ENCODE measurements at regions not wholly inside any gene's neighbourhood (a gene's known extent, or its start where the extent isn't known, plus 50 kb on each side); places are given as distances from the start of the nearest gene placed in this dataset.

DNA sequence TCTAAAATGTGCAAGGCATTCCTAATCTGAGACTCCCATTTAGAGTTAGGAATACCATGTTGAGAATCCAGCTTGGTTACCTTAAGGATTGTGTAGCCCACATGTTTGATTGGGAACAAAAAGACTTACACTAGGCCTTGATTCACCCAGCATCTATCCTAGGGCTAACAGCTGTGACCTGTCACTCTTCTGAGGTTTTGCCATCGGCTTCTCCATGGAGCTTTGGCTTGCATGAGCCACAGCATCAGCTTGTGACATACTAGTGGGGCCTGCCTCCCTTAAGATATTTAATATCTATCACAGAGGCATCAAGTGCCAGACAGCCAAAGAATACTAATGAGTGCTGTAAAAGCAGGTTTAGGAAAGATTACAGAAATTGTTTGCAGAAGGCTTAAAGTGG, 241.3 kb upstream of the UBE2E3 start:
- no peak for DNase-seq (ENCODE audit: low read depth, low spot score)

DNA sequence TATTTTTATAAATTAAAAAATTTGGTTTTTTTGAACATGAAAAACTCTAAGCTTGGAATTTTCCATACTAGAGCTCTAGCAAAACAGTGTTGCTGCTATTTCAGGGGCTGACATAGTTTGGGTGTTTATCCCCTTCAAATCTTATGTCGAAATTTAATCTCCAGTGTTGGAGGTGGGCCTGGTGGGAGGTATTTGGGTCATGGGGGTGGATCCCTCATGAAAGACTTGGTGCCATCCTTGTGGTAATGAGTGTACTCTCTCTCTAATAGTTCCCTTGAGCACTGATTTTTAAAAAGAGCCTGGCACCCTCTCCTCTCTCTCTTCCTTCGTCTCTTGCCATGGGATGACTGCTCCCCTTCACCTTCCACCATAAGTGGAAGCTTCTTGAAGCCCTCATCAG, 244.6 kb upstream of the UBE2E3 start:
- DNase-seq (ENCODE audit: low read depth, low spot score) = no peak

DNA sequence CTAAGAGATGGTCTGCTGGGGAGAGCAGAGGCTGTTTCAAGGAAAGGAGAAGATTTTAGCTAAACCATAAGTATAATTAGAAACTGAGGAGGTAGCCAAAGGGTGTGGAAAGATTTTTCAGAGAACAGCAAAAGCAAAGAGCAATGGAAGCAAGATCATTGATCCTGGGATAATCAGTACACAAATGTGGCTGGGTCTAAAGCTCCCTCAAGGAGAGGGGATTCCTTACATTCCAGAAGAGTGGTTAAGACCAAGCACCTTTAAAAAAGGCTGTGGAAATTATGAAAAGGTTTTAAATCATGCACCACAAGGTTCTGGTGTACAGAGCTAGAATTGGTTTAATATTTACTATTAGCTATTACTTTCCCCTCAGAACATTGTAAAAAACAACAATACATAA, 246.0 kb upstream of the UBE2E3 start:
- peak; percentile 42 for DNase-seq (ENCODE audit: low read depth, low spot score)

DNA sequence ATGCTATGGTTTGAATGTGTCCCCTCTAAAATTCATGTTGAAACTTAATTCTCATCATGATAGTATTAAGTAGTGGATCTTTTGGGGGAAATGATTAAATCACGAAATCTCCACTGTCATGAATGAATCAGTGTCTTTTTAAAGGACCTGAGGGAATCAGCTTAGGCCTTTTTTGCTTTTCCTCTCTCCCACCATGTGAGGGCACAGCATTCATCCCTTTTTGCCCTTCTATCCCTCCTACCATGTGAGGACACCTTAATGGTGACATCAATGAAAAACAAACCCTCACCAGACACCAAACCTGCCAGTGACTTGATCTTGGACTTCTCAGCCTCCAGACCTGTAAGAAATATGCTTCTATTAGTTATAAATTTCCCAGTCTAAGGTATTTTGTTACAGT, 247.1 kb upstream of the UBE2E3 start:
- no peak for DNase-seq (ENCODE audit: low read depth, low spot score)

DNA sequence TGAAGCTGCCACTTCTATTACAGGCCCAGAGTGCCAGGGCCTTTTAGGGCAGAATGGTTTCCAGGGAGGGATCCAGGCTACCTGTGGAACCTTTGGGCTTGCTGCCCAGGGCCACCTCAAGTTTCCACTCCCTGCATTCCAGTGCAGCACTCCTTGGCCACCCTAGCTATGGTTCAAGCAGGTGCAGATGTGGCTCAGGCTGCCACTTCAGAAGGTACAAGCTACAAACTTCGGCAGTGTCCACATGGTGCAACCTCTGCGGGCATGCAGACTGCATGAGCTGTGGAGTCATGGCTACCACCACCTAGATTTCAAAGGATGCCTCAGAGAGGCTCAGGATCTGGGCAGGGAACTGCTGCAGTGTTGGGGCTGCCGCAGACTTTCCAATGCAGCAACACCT, 248.1 kb upstream of the UBE2E3 start:
- no peak for DNase-seq (ENCODE audit: low read depth, low spot score)

DNA sequence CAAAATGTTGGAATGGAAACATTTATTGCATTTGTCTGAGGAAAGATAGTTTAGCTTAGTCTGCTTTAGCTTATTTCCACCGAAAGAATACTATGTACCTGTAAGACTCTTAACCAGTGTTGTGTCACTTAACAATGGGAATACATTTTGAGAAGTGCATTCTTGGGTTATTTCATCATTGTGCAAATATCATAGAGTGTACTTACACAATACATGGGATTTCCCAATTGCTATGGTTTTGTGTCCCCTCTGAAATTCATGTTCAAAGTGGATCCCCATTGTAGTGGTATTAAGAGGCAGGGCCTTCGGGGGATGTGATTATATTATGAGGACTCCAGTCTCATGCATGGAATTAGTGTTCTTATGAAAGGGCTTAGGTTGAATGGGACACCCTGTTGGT, 249.4 kb upstream of the UBE2E3 start:
- DNase-seq (ENCODE audit: low read depth, low spot score) = no peak

DNA sequence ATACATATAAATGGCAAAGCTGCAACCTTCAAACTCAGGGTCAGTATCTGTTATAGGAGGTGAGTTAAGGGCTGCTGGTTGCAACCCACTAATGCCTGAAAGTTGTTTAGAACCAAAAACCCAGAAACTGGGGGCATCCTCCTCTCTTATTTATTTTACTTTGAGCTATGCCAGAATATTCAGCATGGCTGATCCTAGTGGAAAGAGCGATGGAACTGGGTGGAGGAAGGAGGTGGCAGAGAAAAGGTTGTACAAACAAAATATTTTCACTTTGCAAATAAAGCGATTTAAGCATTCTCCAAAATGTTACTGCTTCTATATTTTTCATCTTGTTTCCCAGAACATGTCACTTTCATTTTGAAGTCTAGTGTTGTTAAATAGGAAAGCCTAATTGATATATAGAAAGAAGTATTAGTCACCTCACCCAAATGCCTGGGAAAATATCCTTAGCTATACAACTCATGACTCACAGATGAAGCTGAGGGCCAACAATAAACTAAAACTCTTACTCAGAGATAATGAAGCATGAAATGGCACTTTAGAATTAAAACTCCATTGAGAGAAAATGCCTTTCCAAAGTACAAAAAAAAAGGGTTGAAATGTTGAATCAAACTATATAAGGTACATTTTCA, 251.4 kb upstream of the UBE2E3 start:
- peak; percentile 86 for DNase-seq (ENCODE audit: low read depth, low spot score)

DNA sequence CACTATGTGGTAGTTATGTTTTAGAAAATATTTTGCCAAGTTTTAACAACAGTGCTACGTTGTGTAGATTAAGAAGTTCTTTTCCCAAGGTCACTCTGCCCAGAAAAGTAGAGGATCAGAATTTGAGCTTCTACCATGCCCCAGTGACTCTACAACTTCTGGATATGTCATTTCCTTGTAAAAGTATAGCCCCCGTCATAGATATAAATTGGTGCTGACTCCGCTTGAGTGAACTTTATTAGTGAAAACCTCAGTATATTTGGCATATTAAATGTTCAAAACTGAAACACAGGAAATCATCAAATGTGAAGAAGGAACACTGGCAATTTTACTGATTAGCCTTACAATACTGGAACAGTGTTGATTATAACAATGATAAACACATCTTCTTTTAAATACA, 256.7 kb upstream of the UBE2E3 start:
- DNase-seq (ENCODE audit: low read depth, low spot score) = no peak

DNA sequence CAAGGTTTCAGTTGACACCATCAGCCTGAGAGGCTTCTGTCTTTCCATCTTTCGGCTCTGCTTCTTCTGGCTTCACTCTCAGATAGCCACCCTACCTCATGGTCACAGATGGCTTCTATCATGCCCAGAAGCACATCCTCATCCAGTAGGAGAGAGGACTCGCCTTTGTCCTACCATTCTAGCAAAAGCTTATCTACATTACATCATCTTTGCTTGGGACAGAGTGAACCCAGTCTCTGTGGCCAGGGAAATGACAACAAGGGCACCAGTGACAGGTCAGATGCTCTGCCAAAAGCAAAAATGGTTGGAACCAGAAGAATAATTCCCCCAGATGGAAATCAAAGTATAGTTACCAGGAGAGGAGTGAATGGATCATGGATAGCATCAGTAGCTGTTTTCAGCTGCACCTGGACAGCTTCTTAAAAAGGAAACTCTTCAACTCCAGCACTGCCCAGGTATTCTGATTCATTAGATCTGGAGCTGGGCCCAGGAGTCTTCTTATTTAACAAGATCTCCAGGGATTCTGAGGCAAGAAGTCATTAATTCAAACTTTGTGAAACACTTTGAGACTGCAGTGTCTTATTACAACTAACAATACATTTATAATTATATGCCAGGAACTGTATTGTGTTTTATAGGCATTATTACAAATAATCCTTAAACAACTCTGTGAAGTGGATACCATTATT, 257.7 kb upstream of the UBE2E3 start:
- DNase-seq (ENCODE audit: low read depth, low spot score) = peak; percentile 58

DNA sequence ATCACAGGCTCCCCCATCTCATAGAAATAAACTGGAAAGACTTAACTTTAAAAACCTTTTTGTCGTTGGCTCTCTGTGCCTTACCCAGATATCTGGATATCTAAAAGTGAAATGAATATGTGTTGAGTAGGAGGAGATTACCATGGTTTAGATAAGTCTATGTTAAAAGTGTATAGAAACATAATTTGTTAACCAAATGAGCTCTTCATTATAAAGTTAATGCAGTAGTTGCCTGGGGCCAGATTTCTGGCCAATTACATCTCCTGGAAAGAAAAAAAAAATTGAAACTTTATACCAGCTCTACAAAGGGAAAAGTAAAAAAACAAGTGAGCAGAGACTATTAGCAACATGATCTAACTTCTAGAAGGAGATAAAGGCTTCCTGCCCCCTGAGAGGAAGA, 259.6 kb upstream of the UBE2E3 start:
- DNase-seq (ENCODE audit: low read depth, low spot score) = no peak

DNA sequence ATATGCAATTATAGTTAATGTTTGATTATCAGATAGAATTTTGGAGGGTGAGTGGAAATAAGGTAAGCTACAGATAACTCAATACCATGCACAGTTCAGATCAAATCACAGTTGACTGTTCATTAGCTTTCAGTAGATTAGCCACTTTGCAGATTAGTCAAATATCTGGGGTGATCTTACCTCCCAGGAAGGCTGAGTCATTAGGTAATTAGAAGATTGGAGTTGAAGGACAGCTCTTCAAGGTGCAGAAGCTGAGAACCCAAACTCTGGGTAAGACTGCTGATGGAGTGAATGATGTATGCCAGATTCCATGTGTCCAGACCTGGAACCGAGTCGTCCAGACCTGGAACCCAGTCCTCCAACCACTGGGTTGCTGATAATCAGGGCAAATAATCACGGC, 262.8 kb upstream of the UBE2E3 start:
- DNase-seq (ENCODE audit: low read depth, low spot score) = no peak

DNA sequence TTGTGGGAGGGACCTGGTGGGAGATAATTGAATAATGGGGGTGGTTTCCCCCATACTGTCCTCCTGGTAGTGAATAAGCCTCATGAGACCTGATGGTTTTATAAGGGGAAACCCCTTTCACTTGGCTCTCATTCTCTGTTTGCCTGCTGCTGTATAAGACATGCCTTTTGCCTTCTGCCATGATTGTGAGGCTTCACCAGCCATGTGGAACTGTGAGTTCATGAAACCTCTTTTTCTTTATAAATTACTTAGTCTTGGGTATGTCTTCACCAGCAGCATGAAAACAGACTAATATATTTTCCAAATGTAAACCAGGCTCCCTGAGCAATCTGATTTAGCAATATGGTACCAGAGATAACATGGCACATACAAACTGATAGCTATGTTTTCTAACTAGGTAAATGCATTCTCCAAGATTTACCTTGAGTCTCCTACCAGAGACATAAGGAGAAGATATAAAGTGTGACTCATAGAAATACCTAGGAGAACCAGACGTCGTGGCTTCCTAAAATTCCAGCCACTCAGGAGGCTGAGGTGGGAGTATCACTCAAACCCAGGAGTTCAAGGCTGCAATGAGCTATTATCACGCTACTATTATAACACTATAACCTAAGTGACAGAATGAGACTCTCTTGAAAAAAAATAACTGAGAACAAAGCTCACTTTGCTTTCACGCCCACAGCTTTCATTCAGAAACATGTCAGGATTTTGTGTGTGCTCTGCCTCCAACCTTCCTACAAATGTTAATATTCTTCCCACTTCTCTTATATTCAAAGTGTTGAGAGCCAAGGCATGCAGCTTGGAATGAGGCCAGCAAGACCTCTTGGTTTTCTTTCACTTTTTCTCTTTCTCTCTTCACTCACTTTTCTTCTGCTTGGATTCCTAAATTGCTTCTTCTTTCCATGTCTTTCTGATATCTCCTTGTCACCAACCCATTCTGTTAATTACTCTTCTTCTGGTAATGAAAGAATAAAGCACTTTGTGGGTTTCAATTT, 263.9 kb upstream of the UBE2E3 start:
- peak; percentile 51 for DNase-seq (ENCODE audit: low read depth, low spot score)

DNA sequence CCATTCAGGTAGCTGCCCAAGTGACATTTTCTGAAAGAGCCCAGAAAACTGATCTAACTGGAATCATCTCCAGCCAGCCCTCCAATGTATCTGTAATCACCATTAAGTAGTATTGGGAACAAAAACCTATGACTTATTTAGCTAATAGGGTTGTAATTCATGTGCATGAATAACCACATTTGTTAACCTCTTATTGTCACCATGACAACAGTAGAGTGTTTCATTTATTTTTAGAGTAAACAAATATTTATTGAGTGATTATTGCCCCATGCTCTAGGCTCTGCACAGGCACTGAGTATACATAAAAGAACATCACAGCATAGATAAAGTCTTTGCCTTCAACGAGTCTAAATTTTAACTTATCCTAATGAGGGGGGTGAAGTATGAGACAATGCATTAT, 265.4 kb upstream of the UBE2E3 start:
- no peak for DNase-seq (ENCODE audit: low read depth, low spot score)

DNA sequence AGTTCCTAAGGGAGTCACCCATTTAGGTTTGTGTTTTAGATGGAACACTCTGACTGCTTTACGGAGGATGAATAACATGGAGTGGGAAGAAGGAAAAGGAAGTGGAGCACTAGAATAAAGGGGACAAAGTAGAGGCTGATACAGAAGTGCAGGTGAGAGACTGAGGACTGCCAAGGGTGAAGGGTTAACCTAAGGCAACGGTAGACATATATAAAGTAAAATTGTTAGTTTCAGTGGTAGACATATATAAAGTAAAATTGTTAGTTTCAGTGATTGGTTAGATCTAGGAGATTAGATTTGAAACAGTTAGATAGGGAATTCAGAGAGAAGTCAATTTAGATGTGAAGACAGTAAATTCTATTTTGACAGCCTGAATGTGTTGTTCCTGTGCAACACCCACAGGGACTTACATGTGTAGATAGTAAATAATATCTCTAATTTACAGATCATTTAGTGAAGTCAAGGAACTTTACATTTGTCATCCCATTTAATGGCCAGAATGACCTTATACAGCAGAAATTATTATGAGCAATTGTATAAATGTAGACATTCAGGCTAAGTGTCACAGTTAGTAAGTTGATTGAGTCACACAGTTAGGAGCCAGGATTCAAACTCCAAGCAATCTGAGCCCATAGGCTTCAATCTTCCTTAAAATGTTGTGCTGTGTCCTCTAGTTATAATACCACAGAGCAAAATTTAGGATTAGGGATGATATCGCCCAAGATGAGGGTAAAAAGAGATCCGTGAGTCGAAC, 270.8 kb upstream of the UBE2E3 start:
- DNase-seq (ENCODE audit: low read depth, low spot score) = no peak

DNA sequence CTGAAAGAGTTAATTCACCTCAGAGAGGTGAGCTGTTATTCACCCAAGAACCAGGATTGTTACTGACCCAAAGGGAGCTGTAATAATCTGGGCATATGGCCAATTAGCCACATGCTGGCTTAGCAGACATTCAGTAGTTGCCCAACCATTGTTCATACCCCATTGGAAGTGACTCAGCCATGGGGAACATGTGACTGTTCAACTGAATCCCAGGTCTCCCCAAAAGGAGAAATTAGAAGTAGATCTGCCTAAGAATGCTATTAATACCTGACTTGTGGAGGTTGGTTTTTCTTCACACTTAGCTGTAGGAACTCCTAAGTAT, 272.6 kb upstream of the UBE2E3 start:
- peak; percentile 81 for DNase-seq (ENCODE audit: low read depth, low spot score)

DNA sequence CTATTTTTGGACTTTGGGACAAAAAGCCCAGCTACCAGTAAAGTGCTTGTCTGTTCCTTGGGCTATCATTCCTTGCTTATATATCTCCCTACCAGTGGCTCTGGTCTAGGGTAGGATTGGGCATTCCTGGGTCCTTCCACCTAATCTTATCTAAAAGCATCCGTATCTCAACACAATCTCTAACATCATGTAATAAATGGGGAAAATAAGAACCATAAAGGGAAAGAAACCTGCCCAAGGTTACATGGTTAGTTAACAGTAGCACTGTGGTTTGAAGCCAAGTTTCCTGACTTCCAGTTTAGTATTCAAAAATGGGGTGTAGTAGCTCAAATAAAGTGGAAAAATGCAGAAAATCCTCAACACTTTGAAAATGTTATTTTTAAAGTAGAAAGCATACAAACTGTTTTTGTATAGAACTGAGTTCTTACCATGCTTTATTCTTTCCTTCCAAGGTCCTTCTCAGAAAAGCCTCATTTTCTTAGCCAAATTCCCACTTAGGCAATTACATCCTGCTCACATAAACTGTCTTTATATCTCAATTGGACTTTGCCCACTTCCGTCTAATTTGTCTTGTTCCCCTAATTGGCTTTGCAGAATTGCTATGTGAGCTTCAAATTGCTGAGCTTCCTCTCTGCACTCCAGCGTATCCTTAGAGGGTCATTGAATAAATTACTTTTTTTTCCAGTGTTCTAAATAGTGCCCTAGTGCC, 273.1 kb upstream of the UBE2E3 start:
- DNase-seq (ENCODE audit: low read depth, low spot score) = no peak

DNA sequence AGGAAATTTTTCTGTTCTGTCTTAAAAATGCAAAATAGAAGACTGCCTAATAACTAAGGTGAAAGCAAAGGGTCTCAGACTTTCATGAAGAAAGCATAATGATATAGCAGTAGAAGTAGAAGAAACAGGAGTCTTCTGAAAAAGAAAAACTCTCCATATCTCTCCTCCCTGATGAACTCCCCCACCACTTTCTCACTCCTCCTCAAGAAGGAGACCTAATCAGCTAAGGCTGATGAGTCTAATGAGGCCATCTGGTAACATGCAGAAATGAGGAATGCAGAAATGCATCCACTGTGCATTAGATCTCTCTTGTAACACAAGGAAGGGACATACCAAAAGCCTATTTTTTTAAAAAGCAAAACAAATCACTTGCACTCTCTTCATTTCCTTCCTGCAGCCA, 273.7 kb upstream of the UBE2E3 start:
- no peak for DNase-seq (ENCODE audit: low read depth, low spot score)

DNA sequence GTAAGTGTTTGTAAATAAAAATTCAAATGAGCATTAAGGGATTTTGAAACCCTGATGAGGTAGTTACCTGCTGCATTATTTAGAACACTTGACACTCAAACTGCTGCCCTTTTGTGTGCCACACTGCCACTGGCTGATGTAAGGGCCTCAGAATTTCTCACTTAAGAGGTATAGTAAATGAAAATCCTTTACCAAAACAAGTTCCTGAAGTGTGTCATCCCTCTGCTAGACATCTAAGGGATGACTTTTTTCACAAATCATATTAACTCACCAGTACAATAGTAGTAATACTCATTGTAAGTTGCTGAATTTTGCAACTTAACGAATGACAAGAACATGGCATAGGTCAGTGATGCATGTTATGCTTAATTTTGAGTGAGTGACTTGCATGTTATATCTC, 274.9 kb upstream of the UBE2E3 start:
- DNase-seq (ENCODE audit: low read depth, low spot score) = no peak

DNA sequence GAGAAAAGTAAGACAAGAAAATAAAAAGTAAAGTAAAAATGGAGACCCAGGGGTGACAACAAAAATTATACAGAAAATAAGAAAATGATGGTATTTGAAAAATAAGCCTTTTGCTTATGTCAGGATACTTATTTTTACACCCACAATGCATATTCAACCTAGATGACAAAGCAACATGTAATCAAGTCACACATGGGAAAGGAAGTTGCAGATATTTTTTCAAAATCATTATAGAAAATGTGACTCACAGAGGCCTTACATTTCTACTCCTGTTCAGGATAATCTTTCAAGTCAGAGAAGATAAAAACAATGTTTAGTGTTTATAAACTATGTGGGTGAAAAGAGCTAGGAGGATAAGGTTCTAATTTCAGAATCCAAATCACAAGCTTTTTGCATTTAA, 275.3 kb upstream of the UBE2E3 start:
- DNase-seq (ENCODE audit: low read depth, low spot score) = no peak

DNA sequence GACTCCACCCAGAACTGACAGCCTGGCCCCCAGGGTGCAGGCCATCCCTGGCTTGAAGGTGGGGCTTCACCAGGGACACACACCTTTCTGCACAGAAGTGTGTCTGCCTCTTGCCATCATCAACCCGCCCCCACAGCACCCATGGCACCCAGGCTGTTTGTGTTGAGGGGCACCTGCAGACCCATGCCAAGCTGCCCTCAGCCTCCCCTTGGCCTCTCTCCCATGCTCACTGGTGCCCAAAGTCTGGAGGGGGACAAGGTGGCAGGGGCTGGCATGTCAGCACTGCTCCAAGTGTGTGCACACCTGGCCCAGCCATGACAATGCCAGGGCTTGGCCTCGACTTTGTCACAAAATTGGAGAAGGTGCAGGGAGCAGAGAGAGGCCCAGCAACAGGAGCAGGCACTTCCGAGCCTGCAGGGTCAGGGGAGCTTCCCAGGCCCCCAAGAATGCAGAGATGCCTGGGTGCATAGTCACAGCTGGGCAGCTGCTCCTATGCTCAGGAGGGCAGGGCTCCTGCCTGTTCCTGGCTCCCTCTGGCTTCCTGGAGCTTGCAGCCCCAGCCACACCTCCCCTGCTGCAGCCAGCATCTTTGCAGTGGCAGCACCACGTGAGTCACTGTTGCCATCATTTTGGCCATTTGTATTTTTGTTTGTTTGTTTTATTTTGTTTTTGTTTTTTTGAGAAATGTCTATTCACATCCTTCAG, 280.6 kb upstream of the UBE2E3 start:
- DNase-seq (ENCODE audit: low read depth, low spot score) = no peak

DNA sequence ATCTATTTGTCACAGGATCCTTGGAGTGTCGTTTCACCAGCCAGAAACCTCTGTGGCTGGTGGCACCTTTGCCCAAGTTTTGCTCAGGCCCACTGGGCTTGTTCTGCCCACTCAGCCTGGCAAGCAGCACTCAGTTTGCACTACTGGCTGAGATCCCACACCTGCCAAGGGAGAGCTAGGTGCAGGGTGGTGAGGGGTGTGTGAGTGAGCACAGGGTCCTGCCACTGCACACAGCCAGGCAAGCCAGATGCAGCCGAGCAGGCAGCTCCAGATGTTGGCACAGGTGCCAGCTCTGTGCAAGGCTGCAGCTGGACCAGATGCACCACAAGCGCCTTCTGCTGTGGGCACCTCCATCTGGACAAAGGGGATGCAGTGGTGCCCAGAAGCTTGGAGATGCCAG, 281.7 kb upstream of the UBE2E3 start:
- no peak for DNase-seq (ENCODE audit: low read depth, low spot score)

Data from astrocyte of the hippocampus (primary cell).